DOHH2 (cell line): ENCODE measurements at regions not wholly inside any gene's neighbourhood (a gene's known extent, or its start where the extent isn't known, plus 50 kb on each side); places are given as distances from the start of the nearest gene placed in this dataset.

Experiments used
- CTCF ChIP-seq: fragments of 200-600 bp; sonication (generic); IDR thresholded peaks from one replicate; pipeline ENCODE4 v1.5.1; 2014; ENCODE audit warnings: antibody characterized with exemption, mild to moderate bottlenecking, low read depth, low read length; ENCODE audit not compliant: poor library complexity, severe bottlenecking
- EZH2phosphoT487 ChIP-seq: fragments of 200-600 bp; sonication (generic); IDR thresholded peaks from 2 replicates; pipeline ENCODE4 v1.6.1; 2017; ENCODE audit warnings: borderline replicate concordance, mild to moderate bottlenecking, antibody characterized with exemption, low read length, moderate library complexity, mixed read lengths

DNA sequence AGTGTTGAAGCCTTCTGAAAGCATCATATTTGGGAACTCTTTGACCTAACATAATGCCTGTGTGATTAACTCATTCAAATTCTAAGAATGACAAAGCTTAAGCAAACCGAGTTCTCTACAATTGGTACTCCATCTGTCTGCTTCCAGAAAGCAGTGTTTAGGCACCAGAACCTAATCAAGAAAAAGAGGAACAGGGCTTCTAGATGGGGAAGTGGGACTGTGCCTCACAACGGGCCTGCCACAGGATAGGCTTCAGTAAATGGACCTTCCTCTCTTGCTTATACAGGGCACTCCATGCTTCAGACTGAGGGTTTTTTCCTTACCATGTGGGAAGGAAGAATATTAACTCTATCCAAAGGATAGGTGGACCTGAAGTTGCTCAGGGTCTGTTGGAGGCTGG lies 808.1 kb downstream of the XPNPEP1 start:
- TF ChIP-seq CTCF, result no peak
- no peak for TF ChIP-seq EZH2phosphoT487
